AG04449 (cell line): ENCODE measurements at regions not wholly inside any gene's neighbourhood (a gene's known extent, or its start where the extent isn't known, plus 50 kb on each side); places are given as distances from the start of the nearest gene placed in this dataset.

ENCODE experiments used
- CTCF ChIA-PET: fragments of 350-600 bp; formaldehyde crosslinking; extraction: SDS; loops from one replicate; lab custom pipeline; 2021; ENCODE audit warnings: antibody characterized with exemption; lab: Yijun Ruan, JAX
- POLR2A ChIA-PET: fragments of 400-600, 350-600 bp; formaldehyde crosslinking; extraction: SDS; loops from one replicate; lab custom pipeline; 2020; ENCODE audit warnings: antibody characterized with exemption, inconsistent platforms; lab: Yijun Ruan, JAX
- DNase-seq: peaks from one replicate; pipeline ENCODE4 v3.0.0-alpha.2; 2010; ENCODE audit warnings: low read depth, low spot score
- H3K4me3 ChIP-seq: 2 replicates; pipeline ENCODE4 v1.5.1; 2011; ENCODE audit warnings: low read depth, mild to moderate bottlenecking, control low read depth, low read length
- CTCF ChIP-seq: IDR thresholded peaks from one replicate; pipeline ENCODE4 v1.5.1; 2011; ENCODE audit warnings: mild to moderate bottlenecking, moderate library complexity, low read length, control low read depth, inconsistent platforms; ENCODE audit not compliant: insufficient read depth; ENCODE audit errors: missing control alignments

- no peak overlapping the region for H3K4me3 ChIP-seq
- ChIA-PET POLR2A (no interaction called here), CTCF (no interaction called here)
- DNase-seq, result no peak
- TF ChIP-seq CTCF, result no peak
These were observed 1196.9 kb upstream of the CHAC2 start for GRCh38 chr2:52570716-52571115.

DNA sequence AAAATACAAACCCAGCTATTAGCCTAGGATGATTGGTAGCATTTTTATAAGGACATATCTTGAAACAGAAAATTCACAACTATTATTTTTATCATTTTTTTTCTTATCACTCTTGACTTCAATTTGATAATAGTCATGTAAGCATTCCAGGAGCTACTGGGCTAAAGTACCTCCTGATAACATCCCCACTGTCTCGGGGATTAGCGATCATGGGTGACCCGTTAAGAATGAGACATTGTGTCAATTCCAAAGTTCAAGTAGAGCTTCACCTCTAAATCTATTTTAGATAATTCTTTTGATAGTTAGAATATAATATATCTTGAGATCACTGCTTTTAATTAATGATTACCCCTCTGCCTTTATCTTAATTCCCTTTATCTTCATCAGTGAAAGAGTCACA is 1204.5 kb upstream of the CHAC2 start:
- CTCF ChIA-PET, result interaction anchor here (1.2 kb wide), 1 partner anchor 10 kb away, joined by 3 read pairs; no protein-coding TSS in a partner anchor
- no peak overlapping the region for H3K4me3 ChIP-seq
- POLR2A ChIA-PET, result no interaction called here
- TF ChIP-seq CTCF, result no peak
- no peak for DNase-seq

GRCh38 chr2:52558265-52558664 is 1209.3 kb upstream of the CHAC2 start:
- CTCF ChIA-PET, result no interaction called here
- POLR2A ChIA-PET, result no interaction called here
- TF ChIP-seq CTCF, result no peak
- H3K4me3 ChIP-seq, result no peak overlapping the region
- no peak for DNase-seq

- TF ChIP-seq CTCF, result no peak
- CTCF ChIA-PET, result no interaction called here
- no peak for DNase-seq
- POLR2A ChIA-PET, result no interaction called here
- no peak overlapping the region for H3K4me3 ChIP-seq
These were observed 1225.3 kb upstream of the CHAC2 start for GRCh38 chr2:52542297-52542696.

DNA sequence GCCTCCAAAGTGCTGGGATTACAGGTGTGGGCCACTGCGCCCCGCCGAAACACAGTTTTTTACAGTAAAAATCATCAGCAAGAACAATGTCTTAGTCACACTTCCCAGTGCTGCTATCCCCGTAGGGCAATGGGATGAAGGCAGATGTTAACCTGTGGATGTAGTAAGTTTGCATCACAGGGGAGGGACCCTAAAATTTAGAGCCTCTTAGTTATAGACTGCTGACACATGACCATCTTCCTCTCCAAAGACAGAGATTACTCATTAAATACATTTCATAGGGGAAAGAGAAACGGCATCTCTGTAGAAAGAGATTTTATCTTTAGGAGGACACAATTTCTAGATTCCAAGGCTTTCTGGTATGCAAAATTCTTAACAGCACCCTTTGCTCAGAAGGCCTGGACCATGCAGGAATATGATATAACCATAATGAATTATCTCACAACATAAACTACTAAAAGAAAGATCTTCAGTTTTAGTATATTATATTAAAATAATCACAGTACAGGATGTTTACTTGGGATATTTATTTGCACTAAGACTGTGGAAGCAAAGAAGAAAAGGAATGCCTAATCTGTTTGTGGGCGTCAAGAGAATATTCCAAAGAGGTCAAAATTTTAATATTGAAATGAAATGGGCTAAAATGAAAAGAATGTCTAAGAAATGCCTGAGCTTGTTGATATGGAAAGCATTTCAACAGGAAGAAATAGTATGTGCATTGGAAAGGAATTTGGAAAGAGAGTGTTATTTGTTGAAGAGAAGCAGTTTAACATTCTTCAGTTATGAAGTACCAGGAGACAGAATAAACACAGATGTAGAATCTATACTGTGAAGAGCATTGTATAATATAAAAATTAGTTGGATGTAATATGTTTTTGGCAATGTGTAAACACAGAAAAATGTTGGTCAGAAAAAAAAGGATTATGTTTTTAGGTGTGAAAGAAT is 1228.3 kb upstream of the CHAC2 start:
- peak; percentile 47 for DNase-seq
- H3K4me3 ChIP-seq, result no peak overlapping the region
- ChIA-PET CTCF (no interaction called here), POLR2A (interaction anchor here (0.6 kb wide), 1 partner anchor 9 kb away, joined by 3 read pairs; no protein-coding TSS in a partner anchor)
- TF ChIP-seq CTCF, result no peak

DNA sequence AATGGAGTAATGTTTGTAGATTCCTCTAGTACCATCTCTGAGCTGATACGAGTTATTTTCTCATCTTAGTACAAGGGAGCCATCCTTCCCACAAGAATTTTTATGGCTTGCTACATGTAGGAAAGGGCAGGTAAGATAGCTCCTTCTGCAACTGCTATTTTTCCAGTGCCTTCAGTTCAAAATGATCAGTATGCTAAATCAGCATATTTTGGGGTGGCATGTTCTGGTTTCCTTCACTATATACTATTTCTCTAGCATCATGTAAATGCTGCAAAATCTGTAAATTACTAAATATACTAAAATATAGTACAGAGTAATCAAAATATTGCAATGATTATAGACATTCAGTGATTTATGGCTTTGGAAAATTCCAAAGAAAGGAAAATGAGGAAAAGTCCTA is 1230.0 kb upstream of the CHAC2 start:
- no peak for DNase-seq
- ChIA-PET POLR2A (no interaction called here), CTCF (no interaction called here)
- TF ChIP-seq CTCF, result no peak
- no peak overlapping the region for H3K4me3 ChIP-seq
